KMS-11 (cell line): ENCODE measurements at regions not wholly inside any gene's neighbourhood (a gene's known extent, or its start where the extent isn't known, plus 50 kb on each side); places are given as distances from the start of the nearest gene placed in this dataset.

Experiments
- H2AFZ ChIP-seq: fragments of 200-600 bp; sonication (generic); 2 replicates; pipeline ENCODE4 v1.6.1; 2016; ENCODE audit warnings: antibody characterized with exemption, mixed run types, low read depth
- H3K27ac ChIP-seq: fragments of 200-600 bp; sonication (generic); 2 replicates; pipeline ENCODE4 v1.6.1; 2016; ENCODE audit warnings: mild to moderate bottlenecking, mixed run types
- H3K27me3 ChIP-seq: fragments of 200-600 bp; sonication (generic); 2 replicates; pipeline ENCODE4 v1.6.1; 2017; ENCODE audit warnings: mild to moderate bottlenecking, low read depth, mixed run types, moderate library complexity; ENCODE audit not compliant: insufficient read depth
- H3K36me3 ChIP-seq: fragments of 200-600 bp; sonication (generic); 2 replicates; pipeline ENCODE4 v1.6.1; 2017; ENCODE audit warnings: mild to moderate bottlenecking, mixed run types; ENCODE audit not compliant: insufficient read depth
- H3K4me1 ChIP-seq: fragments of 200-600 bp; sonication (generic); 2 replicates; pipeline ENCODE4 v1.6.1; 2016; ENCODE audit warnings: mild to moderate bottlenecking, low read depth, mixed run types; ENCODE audit not compliant: poor library complexity, severe bottlenecking
- H3K4me2 ChIP-seq: fragments of 200-600 bp; sonication (generic); 2 replicates; pipeline ENCODE4 v1.7.0; 2016; ENCODE audit warnings: mild to moderate bottlenecking, mixed run types
- H3K4me3 ChIP-seq: fragments of 200-600 bp; sonication (generic); IDR thresholded peaks from 2 replicates; pipeline ENCODE4 v1.6.1; 2017; ENCODE audit warnings: low read depth, low read length, mixed read lengths; ENCODE audit not compliant: insufficient read depth
- H3K79me2 ChIP-seq: fragments of 200-600 bp; sonication (generic); 2 replicates; pipeline ENCODE4 v1.6.1; 2016; ENCODE audit warnings: low read depth, mixed run types; ENCODE audit not compliant: insufficient read depth
- H3K9ac ChIP-seq: fragments of 200-600 bp; sonication (generic); 2 replicates; pipeline ENCODE4 v1.6.1; 2016; ENCODE audit warnings: mild to moderate bottlenecking, mixed run types
- H4K20me1 ChIP-seq: fragments of 200-600 bp; sonication (generic); 2 replicates; pipeline ENCODE4 v1.6.1; 2016; ENCODE audit warnings: mild to moderate bottlenecking, mixed run types; ENCODE audit not compliant: insufficient read depth
- TF ChIP-seq, protein P1 (sequence below): fragments of 200-600 bp; sonication (generic); conservative IDR thresholded peaks from 2 replicates; pipeline ENCODE4 v1.6.1; 2017; ENCODE audit warnings: low read depth, mild to moderate bottlenecking, antibody characterized with exemption, low read length, moderate library complexity, mixed read lengths

DNA sequence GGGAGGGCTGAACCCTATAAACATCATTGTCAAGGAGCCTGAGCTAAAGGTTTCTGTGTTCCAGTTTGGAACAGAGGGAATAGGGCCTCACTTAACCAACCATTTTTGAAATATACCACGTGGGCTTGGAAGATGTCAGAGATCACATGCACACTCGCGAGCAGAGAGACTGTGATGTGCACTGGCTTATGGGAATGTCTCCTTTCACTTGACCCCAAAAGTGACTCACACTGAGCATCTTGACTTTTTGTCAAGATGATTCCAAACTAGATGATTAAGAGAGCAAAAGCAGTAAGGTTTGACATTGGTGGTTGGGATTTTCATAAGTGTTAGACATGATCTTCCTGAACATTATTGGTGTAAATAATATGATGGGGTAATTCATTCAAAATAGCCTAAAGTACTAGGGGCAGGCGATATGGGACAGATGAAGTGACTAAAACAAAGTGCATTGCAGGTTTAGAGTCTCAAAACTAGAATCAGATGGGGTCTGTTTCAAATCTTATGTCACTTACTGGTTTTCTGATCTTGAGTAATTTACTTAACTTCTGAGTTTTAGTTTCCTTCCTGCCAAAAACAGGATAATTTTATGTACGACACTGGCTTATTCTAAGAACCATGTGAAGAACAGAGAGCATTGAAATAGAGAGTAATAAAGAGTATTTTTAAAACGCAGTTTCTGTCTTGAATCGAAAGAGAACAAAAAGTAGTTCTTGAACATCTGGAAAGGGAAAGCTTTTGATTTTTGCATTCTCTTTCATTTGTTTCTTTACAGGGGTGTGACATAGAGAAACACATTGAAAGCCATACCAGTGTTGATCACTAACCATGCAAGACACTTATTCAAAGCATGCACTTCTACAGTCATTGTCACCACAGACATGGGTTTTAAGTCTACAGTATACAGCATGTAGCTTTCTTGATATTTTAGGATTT is 383.0 kb downstream of the DIRAS2 start:
- Histone ChIP-seq H3K9ac (no peak overlapping the region), H3K27ac (no peak overlapping the region), H3K79me2 (no peaks in the 10 kb centered on the region), H3K4me2 (no peak overlapping the region), H3K27me3 (no peaks in the 10 kb centered on the region), H4K20me1 (no peaks in the 10 kb centered on the region), H3K36me3 (no peaks in the 10 kb centered on the region), H2AFZ (no peak overlapping the region), H3K4me1 (no peaks in the 10 kb centered on the region), H3K4me3 (no peak overlapping the region)
- TF ChIP-seq, protein P1, sequence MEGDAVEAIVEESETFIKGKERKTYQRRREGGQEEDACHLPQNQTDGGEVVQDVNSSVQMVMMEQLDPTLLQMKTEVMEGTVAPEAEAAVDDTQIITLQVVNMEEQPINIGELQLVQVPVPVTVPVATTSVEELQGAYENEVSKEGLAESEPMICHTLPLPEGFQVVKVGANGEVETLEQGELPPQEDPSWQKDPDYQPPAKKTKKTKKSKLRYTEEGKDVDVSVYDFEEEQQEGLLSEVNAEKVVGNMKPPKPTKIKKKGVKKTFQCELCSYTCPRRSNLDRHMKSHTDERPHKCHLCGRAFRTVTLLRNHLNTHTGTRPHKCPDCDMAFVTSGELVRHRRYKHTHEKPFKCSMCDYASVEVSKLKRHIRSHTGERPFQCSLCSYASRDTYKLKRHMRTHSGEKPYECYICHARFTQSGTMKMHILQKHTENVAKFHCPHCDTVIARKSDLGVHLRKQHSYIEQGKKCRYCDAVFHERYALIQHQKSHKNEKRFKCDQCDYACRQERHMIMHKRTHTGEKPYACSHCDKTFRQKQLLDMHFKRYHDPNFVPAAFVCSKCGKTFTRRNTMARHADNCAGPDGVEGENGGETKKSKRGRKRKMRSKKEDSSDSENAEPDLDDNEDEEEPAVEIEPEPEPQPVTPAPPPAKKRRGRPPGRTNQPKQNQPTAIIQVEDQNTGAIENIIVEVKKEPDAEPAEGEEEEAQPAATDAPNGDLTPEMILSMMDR, result no peak

DNA sequence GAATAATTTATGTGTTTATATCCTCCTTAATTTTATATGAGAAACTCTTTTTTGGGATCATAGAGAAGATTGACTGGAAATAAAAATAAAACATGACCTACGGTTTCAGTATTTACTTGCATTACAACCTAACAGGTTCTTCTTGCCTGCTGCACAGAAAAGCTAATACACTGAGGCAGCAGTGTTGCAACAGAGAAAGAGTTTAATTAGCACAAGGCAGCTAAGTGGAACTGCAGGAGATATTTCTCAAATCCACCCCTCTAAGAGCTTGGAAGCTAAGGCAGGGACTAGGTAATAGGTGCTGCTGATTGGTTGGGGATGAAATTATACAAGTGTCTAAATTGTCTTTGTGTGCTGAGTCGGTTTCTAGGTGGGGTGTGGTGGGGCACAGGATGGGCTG is 380.9 kb downstream of the DIRAS2 start:
- Histone ChIP-seq H3K4me2 (no peak overlapping the region), H3K4me3 (no peak overlapping the region), H3K36me3 (no peaks in the 10 kb centered on the region), H3K79me2 (no peaks in the 10 kb centered on the region), H3K27ac (no peak overlapping the region), H4K20me1 (no peaks in the 10 kb centered on the region), H3K27me3 (no peaks in the 10 kb centered on the region), H3K9ac (no peak overlapping the region), H3K4me1 (no peaks in the 10 kb centered on the region), H2AFZ (no peak overlapping the region)
- TF ChIP-seq, protein P1, result no peak

DNA sequence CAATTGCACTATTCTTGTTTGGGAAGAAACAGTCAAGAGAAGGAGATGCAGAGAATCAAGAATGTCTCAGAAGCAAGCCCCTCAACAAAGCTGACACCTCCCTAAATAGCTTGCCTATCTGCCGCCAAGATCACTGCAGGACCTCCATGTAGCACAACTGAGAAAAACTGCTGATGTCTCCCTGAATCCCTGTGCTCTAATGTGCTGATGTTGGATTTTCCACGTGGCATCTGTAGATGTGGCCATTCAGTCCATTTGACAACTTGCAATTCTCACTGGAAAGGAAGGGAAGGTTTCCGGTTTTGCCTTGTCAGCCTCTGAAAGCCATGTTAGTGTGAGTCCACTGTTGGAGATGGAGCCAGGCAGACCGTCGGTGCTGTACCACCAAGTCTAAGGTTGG is 374.0 kb downstream of the DIRAS2 start:
- Histone ChIP-seq H3K4me1 (no peaks in the 10 kb centered on the region), H2AFZ (no peak overlapping the region), H3K27me3 (no peaks in the 10 kb centered on the region), H3K4me2 (no peak overlapping the region), H4K20me1 (no peaks in the 10 kb centered on the region), H3K27ac (no peak overlapping the region), H3K36me3 (no peaks in the 10 kb centered on the region), H3K79me2 (no peaks in the 10 kb centered on the region), H3K9ac (no peak overlapping the region), H3K4me3 (no peak overlapping the region)
- TF ChIP-seq, protein P1, result no peak

DNA sequence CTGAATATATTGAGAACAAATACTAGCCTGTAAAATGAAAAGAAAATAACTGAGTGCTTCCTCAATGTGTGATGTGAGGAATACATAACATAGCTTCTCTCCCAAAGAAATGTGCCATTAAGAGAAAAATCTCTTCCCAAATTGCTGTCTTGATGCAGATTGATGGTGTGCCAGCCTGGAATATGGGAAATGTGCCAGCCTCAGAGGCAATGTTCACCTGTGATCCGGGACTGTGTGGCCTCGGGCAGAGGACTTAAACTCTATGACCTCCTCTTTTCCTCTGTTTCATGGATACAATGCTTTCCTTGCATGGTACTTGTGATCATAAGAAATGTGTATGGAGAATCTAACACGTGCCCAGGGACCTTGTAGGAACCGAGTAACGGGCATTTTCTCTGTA is 370.9 kb downstream of the DIRAS2 start:
- Histone ChIP-seq H4K20me1 (no peaks in the 10 kb centered on the region), H2AFZ (no peak overlapping the region), H3K9ac (no peak overlapping the region), H3K36me3 (no peaks in the 10 kb centered on the region), H3K79me2 (no peaks in the 10 kb centered on the region), H3K27ac (no peak overlapping the region), H3K4me1 (no peaks in the 10 kb centered on the region), H3K4me2 (no peak overlapping the region), H3K27me3 (no peaks in the 10 kb centered on the region), H3K4me3 (no peak overlapping the region)
- TF ChIP-seq, protein P1, result no peak
